Brain microvascular endothelial cell (primary cell): ENCODE measurements at regions not wholly inside any gene's neighbourhood (a gene's known extent, or its start where the extent isn't known, plus 50 kb on each side); places are given as distances from the start of the nearest gene placed in this dataset.

Experiments
- DNase-seq: peaks from one replicate; pipeline ENCODE4 v3.0.0-alpha.2; 2020
- H3K27ac ChIP-seq: fragments of 250-450 bp; sonication (Bioruptor Pico); 2 replicates; pipeline ENCODE4 v1.5.1; 2020; ENCODE audit warnings: mild to moderate bottlenecking, moderate library complexity
- H3K27me3 ChIP-seq: fragments of 250-450 bp; sonication (Bioruptor Pico); replicated peaks from 2 replicates; pipeline ENCODE4 v1.5.1; 2020; ENCODE audit warnings: mild to moderate bottlenecking
- H3K36me3 ChIP-seq: fragments of 250-450 bp; sonication (Bioruptor Pico); replicated peaks from 2 replicates; pipeline ENCODE4 v1.5.1; 2020; ENCODE audit warnings: mild to moderate bottlenecking
- H3K4me3 ChIP-seq: 2 replicates; pipeline ENCODE4 v1.5.1; 2011; ENCODE audit warnings: low read depth, mild to moderate bottlenecking, control low read depth, low read length, moderate library complexity
- in situ Hi-C: cut with HindIII; loops from 2 replicates; pipeline ENCODE4 v1.10.0; 2017; ENCODE audit warnings: low sequenced_read_pairs, low pct_ligation_motif_present
- TF ChIP-seq, protein P1 (sequence below): IDR thresholded peaks from 2 replicates; pipeline ENCODE4 v1.5.1; 2011; ENCODE audit warnings: low read depth, mild to moderate bottlenecking, moderate library complexity, low read length, control low read depth, inconsistent platforms; ENCODE audit errors: missing control alignments

DNA sequence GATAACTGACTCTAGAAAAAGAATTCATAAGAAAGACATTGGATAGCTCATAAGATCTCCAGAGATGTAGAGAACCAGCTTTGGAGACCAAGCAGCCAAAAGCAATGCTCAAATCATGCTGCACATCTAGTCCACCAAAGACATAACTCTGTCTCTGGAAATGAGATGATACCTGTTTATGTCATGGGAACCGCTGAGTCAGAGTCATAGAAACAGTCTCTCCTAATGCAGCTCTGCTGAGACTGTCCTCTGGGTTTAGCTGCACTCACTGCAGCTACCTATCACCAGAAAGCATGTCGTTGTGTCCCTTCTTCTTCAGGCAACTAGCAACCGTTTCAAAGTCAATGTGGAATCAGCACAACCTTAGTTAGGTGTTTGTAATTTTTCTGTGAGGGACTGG lies 218.5 kb upstream of the ROBO1 start:
- Histone ChIP-seq H3K27ac (no peak overlapping the region), H3K27me3 (no peaks in the 10 kb centered on the region), H3K36me3 (no peaks in the 10 kb centered on the region), H3K4me3 (no peak overlapping the region)
- in situ Hi-C loops, result no loop called here
- DNase-seq, result no peak
- TF ChIP-seq, protein P1, sequence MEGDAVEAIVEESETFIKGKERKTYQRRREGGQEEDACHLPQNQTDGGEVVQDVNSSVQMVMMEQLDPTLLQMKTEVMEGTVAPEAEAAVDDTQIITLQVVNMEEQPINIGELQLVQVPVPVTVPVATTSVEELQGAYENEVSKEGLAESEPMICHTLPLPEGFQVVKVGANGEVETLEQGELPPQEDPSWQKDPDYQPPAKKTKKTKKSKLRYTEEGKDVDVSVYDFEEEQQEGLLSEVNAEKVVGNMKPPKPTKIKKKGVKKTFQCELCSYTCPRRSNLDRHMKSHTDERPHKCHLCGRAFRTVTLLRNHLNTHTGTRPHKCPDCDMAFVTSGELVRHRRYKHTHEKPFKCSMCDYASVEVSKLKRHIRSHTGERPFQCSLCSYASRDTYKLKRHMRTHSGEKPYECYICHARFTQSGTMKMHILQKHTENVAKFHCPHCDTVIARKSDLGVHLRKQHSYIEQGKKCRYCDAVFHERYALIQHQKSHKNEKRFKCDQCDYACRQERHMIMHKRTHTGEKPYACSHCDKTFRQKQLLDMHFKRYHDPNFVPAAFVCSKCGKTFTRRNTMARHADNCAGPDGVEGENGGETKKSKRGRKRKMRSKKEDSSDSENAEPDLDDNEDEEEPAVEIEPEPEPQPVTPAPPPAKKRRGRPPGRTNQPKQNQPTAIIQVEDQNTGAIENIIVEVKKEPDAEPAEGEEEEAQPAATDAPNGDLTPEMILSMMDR, result no peak

DNA sequence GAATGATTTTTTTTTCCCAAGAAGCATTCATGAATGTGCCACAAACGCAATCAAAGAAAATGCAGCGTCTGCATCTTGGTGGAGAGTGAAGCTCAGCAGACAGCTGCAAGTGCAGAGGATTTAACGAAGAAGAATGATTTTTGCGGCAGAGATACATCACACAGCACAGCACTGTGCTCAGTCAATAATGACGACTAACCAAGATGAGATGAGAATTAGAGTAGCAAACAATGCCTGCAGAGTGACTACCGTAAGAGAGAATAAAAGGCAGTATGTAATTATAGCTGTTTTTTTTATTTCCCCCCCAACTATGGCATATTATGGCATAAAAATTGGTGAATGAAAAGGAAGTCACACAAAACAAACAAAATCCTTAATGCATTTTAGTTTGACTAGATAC lies 218.0 kb upstream of the ROBO1 start:
- Histone ChIP-seq H3K27me3 (no peaks in the 10 kb centered on the region), H3K36me3 (no peaks in the 10 kb centered on the region), H3K27ac (no peak overlapping the region), H3K4me3 (no peak overlapping the region)
- no peak for DNase-seq
- in situ Hi-C loops, result no loop called here
- TF ChIP-seq, protein P1, result no peak

DNA sequence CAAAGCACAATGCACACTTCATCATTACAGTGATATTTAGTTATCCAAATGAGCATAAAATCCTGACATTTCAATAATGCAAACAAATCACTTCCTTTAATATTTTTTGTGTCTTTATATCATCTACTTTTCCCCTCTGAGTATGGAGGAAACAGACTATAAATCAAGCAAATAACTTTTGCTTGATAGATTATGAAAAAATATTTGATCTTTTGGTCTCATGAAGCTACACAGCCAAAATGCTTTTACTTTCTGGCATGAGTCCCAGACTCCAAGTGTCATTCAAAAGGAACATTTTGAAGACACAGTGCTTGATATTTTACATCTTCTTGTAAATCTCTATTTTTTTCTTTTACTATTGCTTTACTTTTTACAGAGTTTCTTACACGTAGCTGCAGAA lies 215.3 kb upstream of the ROBO1 start:
- H3K27me3 ChIP-seq, result no peaks in the 10 kb centered on the region
- in situ Hi-C loops, result no loop called here
- TF ChIP-seq, protein P1, result no peak
- no peaks in the 10 kb centered on the region for H3K36me3 ChIP-seq
- H3K27ac ChIP-seq, result no peak overlapping the region
- H3K4me3 ChIP-seq, result no peak overlapping the region
- no peak for DNase-seq

GRCh38 chr3:79979990-79980389 lies 212.2 kb upstream of the ROBO1 start:
- TF ChIP-seq, protein P1, result no peak
- no peak overlapping the region for H3K27ac ChIP-seq
- H3K4me3 ChIP-seq, result no peak overlapping the region
- no peaks in the 10 kb centered on the region for H3K36me3 ChIP-seq
- no peaks in the 10 kb centered on the region for H3K27me3 ChIP-seq
- DNase-seq, result no peak
- in situ Hi-C loops, result no loop called here

DNA sequence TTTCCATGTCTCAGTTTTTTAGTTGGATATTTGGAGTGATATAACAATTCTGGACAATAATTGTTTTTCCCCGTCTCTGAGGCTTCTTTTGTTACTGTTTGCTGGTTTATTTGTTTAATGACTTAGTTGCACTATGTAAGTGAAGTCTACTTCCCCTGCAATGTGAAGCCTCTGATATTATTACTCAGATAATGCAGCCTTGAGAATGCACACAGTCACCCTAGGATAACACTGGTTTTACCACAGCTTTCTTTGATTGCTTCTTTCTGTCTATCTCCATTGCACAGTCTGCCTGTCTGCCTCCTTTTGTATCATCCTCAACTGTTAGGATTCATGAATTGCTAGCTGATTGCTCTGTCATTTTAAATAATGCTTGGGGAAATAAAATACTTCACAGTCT lies 208.7 kb upstream of the ROBO1 start:
- Histone ChIP-seq H3K4me3 (no peak overlapping the region), H3K27ac (peak overlapping the region; percentile 85), H3K36me3 (no peaks in the 10 kb centered on the region), H3K27me3 (no peaks in the 10 kb centered on the region)
- DNase-seq, result peak; percentile 92
- in situ Hi-C loops, result no loop called here
- TF ChIP-seq, protein P1, result no peak

DNA sequence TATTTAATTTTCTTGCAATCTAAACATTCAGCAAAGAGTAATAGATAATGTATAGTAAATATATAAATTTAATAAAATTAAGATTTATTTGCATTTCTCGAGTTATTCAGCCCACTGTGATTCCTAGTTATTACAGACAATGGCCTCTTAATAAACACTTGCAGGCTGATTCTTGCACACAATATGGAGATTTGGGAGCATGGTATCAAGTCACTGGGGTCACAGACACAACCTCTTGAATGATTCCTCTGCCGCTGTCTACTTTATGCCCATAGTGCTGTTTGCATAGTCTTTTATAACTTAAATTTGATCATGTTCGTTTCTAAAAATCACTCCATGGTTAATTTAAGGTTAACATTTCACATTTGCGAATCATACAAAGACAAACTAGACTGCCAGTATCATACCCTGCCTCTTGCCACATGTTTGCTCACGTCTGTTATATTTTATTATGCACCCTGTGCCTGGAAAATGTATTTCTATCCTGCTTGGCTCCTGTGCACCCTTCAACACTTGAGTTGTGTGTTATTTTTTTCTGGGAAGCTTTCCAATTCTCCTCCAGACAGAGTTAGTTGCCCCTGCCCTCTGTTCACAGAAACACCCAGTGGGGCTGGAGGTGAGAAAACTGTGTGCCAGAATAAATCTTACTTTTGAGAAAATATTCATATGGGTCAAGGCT lies 206.3 kb upstream of the ROBO1 start:
- no peaks in the 10 kb centered on the region for H3K27me3 ChIP-seq
- in situ Hi-C loops, result no loop called here
- H3K36me3 ChIP-seq, result no peaks in the 10 kb centered on the region
- H3K4me3 ChIP-seq, result no peak overlapping the region
- peak overlapping the region; percentile 34 for H3K27ac ChIP-seq
- DNase-seq, result peak; percentile 23
- TF ChIP-seq, protein P1, result no peak
